Keratinocyte (primary cell): ENCODE measurements at regions not wholly inside any gene's neighbourhood (a gene's known extent, or its start where the extent isn't known, plus 50 kb on each side); places are given as distances from the start of the nearest gene placed in this dataset.

Experiments
- DNase-seq: peaks from one replicate; pipeline ENCODE4 v3.0.0-alpha.2; 2011; ENCODE audit warnings: low read depth, missing footprints, low spot score
- FAIRE-seq: peaks from 2 replicates; lab custom pipeline; 2011; peaks lifted over from hg19 to GRCh38; lab: Jason Lieb, UNC
- H2AFZ ChIP-seq: 2 replicates; pipeline ENCODE4 v1.6.0; 2012; ENCODE audit warnings: low read length, control low read depth, inconsistent platforms; ENCODE audit not compliant: control insufficient read depth
- H3K27ac ChIP-seq: 2 replicates; pipeline ENCODE4 v1.5.1; 2011; ENCODE audit warnings: low read length; ENCODE audit not compliant: control insufficient read depth, insufficient read depth
- H3K27me3 ChIP-seq: 3 replicates; pipeline ENCODE4 v1.6.0; 2011; ENCODE audit warnings: low read length; ENCODE audit not compliant: control insufficient read depth, insufficient read depth; ENCODE audit errors: extremely low read depth
- H3K36me3 ChIP-seq, 2 experiments: 2 replicates in 1 of 2; 3 replicates in 1 of 2; pipeline ENCODE4 v1.5.1; 2011; ENCODE audit warnings: low read length in 2 of 2, mild to moderate bottlenecking in 1 of 2; ENCODE audit not compliant: control insufficient read depth in 2 of 2, insufficient read depth in 2 of 2; ENCODE audit errors: extremely low read depth in 1 of 2
- H3K4me1 ChIP-seq: 3 replicates; pipeline ENCODE4 v1.5.1; 2011; ENCODE audit warnings: low read length; ENCODE audit not compliant: control insufficient read depth, insufficient read depth; ENCODE audit errors: extremely low read depth
- H3K4me2 ChIP-seq: 3 replicates; pipeline ENCODE4 v1.6.0; 2011; ENCODE audit warnings: low read depth, low read length; ENCODE audit not compliant: control insufficient read depth, insufficient read depth; ENCODE audit errors: extremely low read depth
- H3K4me3 ChIP-seq, 3 experiments: fragments of 200-600 bp in 1 of 3; sonication (generic) in 1 of 3; 2 replicates in 2 of 3; 3 replicates in 1 of 3; pipeline ENCODE4 v1.5.1; 2011 to 2016; ENCODE audit warnings: low read length in 3 of 3, mild to moderate bottlenecking in 3 of 3, control low read depth in 2 of 3, inconsistent platforms in 1 of 3, low read depth in 1 of 3, mixed read lengths in 1 of 3, mixed run types in 1 of 3, moderate library complexity in 1 of 3; ENCODE audit not compliant: control insufficient read depth in 2 of 3, insufficient read depth in 2 of 3; ENCODE audit errors: extremely low read depth in 1 of 3
- H3K79me2 ChIP-seq: 2 replicates; pipeline ENCODE4 v1.6.0; 2012; ENCODE audit warnings: low read length; ENCODE audit not compliant: control insufficient read depth, insufficient read depth
- H3K9ac ChIP-seq: 3 replicates; pipeline ENCODE4 v1.6.0; 2011; ENCODE audit warnings: low read length; ENCODE audit not compliant: control insufficient read depth, insufficient read depth; ENCODE audit errors: extremely low read depth
- H3K9me1 ChIP-seq: 3 replicates; pipeline ENCODE4 v1.6.0; 2011; ENCODE audit warnings: low read length; ENCODE audit not compliant: control insufficient read depth, insufficient read depth; ENCODE audit errors: extremely low read depth
- H3K9me3 ChIP-seq: 2 replicates; pipeline ENCODE4 v1.5.1; 2012; ENCODE audit warnings: low read depth, low read length; ENCODE audit not compliant: control insufficient read depth
- H4K20me1 ChIP-seq: 3 replicates; pipeline ENCODE4 v1.6.0; 2011; ENCODE audit warnings: low read length; ENCODE audit not compliant: control insufficient read depth, insufficient read depth; ENCODE audit errors: extremely low read depth
- CTCF ChIP-seq, 3 experiments: IDR thresholded peaks in 1 of 3; conservative IDR thresholded peaks in 1 of 3; optimal IDR thresholded peaks in 1 of 3; 2 replicates in 2 of 3; 3 replicates in 1 of 3; pipeline versions ENCODE3 to v1.5.1; 2011; ENCODE audit warnings: low read length in 3 of 3, mild to moderate bottlenecking in 3 of 3, moderate library complexity in 2 of 3, control low read depth in 1 of 3, inconsistent platforms in 1 of 3; ENCODE audit not compliant: insufficient read depth in 2 of 3; ENCODE audit errors: extremely low read depth in 1 of 3
- EZH2 ChIP-seq: IDR thresholded peaks from one replicate; pipeline ENCODE4 v1.6.1; 2012; ENCODE audit warnings: inconsistent platforms, mild to moderate bottlenecking, low read length, moderate library complexity
- dilution Hi-C: fragments of 300-500 bp; cut with MboI; formaldehyde crosslinking; loops from one replicate; pipeline ENCODE4 v1.7.0; 2020; ENCODE audit warnings: low sequenced_read_pairs; ENCODE audit not compliant: extremely low pct_ligation_motif_present

- Histone ChIP-seq H3K79me2 (no peaks in the 10 kb centered on the region), H3K4me2 (no peak overlapping the region), H3K9me1 (no peaks in the 10 kb centered on the region), H2AFZ (no peak overlapping the region), H4K20me1 (no peaks in the 10 kb centered on the region), H3K27ac (no peak overlapping the region), H3K4me3 (no peak overlapping the region), H3K9ac (no peak overlapping the region), H3K4me1 (no peaks in the 10 kb centered on the region), H3K36me3 (no peaks in the 10 kb centered on the region), H3K9me3 (no peaks in the 10 kb centered on the region), H3K27me3 (no peaks in the 10 kb centered on the region)
- dilution Hi-C loops = no loop called here
- FAIRE-seq = no peak
- TF ChIP-seq EZH2 (no peak), CTCF (optimal IDR thresholded peaks at IDR 0.05 in 1 of 3, IDR thresholded peaks at IDR 0.05 in 1 of 3, conservative IDR thresholded peaks at IDR 0.05 in 1 of 3; ENCODE audit: extremely low read depth in 1 of 3, insufficient read depth in 2 of 3, low read length in 3 of 3) (no peak)
- DNase-seq = no peak
Observed at GRCh38 chr18:35851286-35851970, 121.1 kb upstream of the RMP24 start.

- Histone ChIP-seq H3K9me3 (no peaks in the 10 kb centered on the region), H3K9ac (no peak overlapping the region), H3K27me3 (no peaks in the 10 kb centered on the region), H4K20me1 (no peaks in the 10 kb centered on the region), H3K27ac (no peak overlapping the region), H3K9me1 (no peaks in the 10 kb centered on the region), H3K4me2 (no peak overlapping the region), H3K79me2 (no peaks in the 10 kb centered on the region), H3K4me3 (no peak overlapping the region), H3K4me1 (no peaks in the 10 kb centered on the region), H3K36me3 (no peaks in the 10 kb centered on the region), H2AFZ (no peak overlapping the region)
- TF ChIP-seq CTCF (optimal IDR thresholded peaks at IDR 0.05 in 1 of 3, IDR thresholded peaks at IDR 0.05 in 1 of 3, conservative IDR thresholded peaks at IDR 0.05 in 1 of 3; ENCODE audit: extremely low read depth in 1 of 3, insufficient read depth in 2 of 3, low read length in 3 of 3) (no peak), EZH2 (no peak)
- DNase-seq (no peak), FAIRE-seq (no peak)
- dilution Hi-C loops = no loop called here
Observed at GRCh38 chr18:35852786-35853185, 119.7 kb upstream of the RMP24 start.
